ENCODE measurements at regions not wholly inside any gene's neighbourhood (a gene's known extent, or its start where the extent isn't known, plus 50 kb on each side); places are given as distances from the start of the nearest gene placed in this dataset.

- H3K9me3 ChIP-seq (ENCODE audit: low read depth, low read length, poor library complexity, severe bottlenecking), result no peaks in the 10 kb centered on the region
- H3K4me3 ChIP-seq (ENCODE audit: low read depth, low read length, poor library complexity, severe bottlenecking), result no peak overlapping the region
- no peak overlapping the region for H3K27ac ChIP-seq (ENCODE audit: low read depth, low read length, poor library complexity, severe bottlenecking)
- intact Hi-C loops (cut with micrococcal nuclease; ENCODE audit: unreplicated experiment), result no loop called here
- H3K27me3 ChIP-seq (replicated peaks; ENCODE audit: insufficient read depth, low read depth, low read length, poor library complexity), result no peaks in the 10 kb centered on the region
- TF ChIP-seq EZH2 (IDR thresholded peaks at IDR 0.05; ENCODE audit: borderline replicate concordance, low read depth, low read length, poor library complexity, severe bottlenecking), result no peak
- no peak for TF ChIP-seq CTCF (conservative IDR thresholded peaks at IDR 0.05; ENCODE audit: low read depth, low read length)
- no peaks in the 10 kb centered on the region for H3K36me3 ChIP-seq (ENCODE audit: insufficient read depth, low read length, poor library complexity, severe bottlenecking)
- no TSS peak for BruUV-seq (replicated peaks)
- H3K4me1 ChIP-seq (ENCODE audit: insufficient read depth, low read length, poor library complexity, severe bottlenecking), result no peaks in the 10 kb centered on the region
- ChIA-PET POLR2A (ENCODE audit: low non-redundant PET) (no interaction called here), CTCF (no interaction called here)
- no peak for DNase-seq (ENCODE audit: low spot score)
Observed at GRCh38 chr2:7915302-7916091, 766.4 kb upstream of the ID2 start.

GRCh38 chr2:7916670-7917069 lies 765.2 kb upstream of the ID2 start:
- Histone ChIP-seq H3K4me3 (ENCODE audit: low read depth, low read length, poor library complexity, severe bottlenecking) (no peak overlapping the region), H3K4me1 (ENCODE audit: insufficient read depth, low read length, poor library complexity, severe bottlenecking) (no peaks in the 10 kb centered on the region), H3K27ac (ENCODE audit: low read depth, low read length, poor library complexity, severe bottlenecking) (no peak overlapping the region), H3K36me3 (ENCODE audit: insufficient read depth, low read length, poor library complexity, severe bottlenecking) (no peaks in the 10 kb centered on the region), H3K9me3 (ENCODE audit: low read depth, low read length, poor library complexity, severe bottlenecking) (no peaks in the 10 kb centered on the region), H3K27me3 (replicated peaks; ENCODE audit: insufficient read depth, low read depth, low read length, poor library complexity) (no peaks in the 10 kb centered on the region)
- no peak for TF ChIP-seq CTCF (conservative IDR thresholded peaks at IDR 0.05; ENCODE audit: low read depth, low read length)
- TF ChIP-seq EZH2 (IDR thresholded peaks at IDR 0.05; ENCODE audit: borderline replicate concordance, low read depth, low read length, poor library complexity, severe bottlenecking), result no peak
- DNase-seq (ENCODE audit: low spot score), result no peak
- intact Hi-C loops (cut with micrococcal nuclease; ENCODE audit: unreplicated experiment), result no loop called here
- ChIA-PET CTCF (no interaction called here), POLR2A (ENCODE audit: low non-redundant PET) (no interaction called here)
- no TSS peak for BruUV-seq (replicated peaks)

GRCh38 chr2:7919510-7919909 lies 762.3 kb upstream of the ID2 start:
- POLR2A ChIA-PET (ENCODE audit: low non-redundant PET), result no interaction called here

More at GRCh38 chr2:7919510-7919909, 762.3 kb upstream of the ID2 start:
- CTCF ChIA-PET, result no interaction called here
- Histone ChIP-seq H3K27ac (ENCODE audit: low read depth, low read length, poor library complexity, severe bottlenecking) (no peak overlapping the region), H3K4me1 (ENCODE audit: insufficient read depth, low read length, poor library complexity, severe bottlenecking) (no peaks in the 10 kb centered on the region), H3K36me3 (ENCODE audit: insufficient read depth, low read length, poor library complexity, severe bottlenecking) (no peaks in the 10 kb centered on the region), H3K9me3 (ENCODE audit: low read depth, low read length, poor library complexity, severe bottlenecking) (no peaks in the 10 kb centered on the region), H3K27me3 (replicated peaks; ENCODE audit: insufficient read depth, low read depth, low read length, poor library complexity) (no peaks in the 10 kb centered on the region), H3K4me3 (ENCODE audit: low read depth, low read length, poor library complexity, severe bottlenecking) (no peak overlapping the region)
- BruUV-seq (replicated peaks), result no TSS peak
- intact Hi-C loops (cut with micrococcal nuclease; ENCODE audit: unreplicated experiment), result no loop called here
- no peak for TF ChIP-seq CTCF (conservative IDR thresholded peaks at IDR 0.05; ENCODE audit: low read depth, low read length)
- TF ChIP-seq EZH2 (IDR thresholded peaks at IDR 0.05; ENCODE audit: borderline replicate concordance, low read depth, low read length, poor library complexity, severe bottlenecking), result no peak
- DNase-seq (ENCODE audit: low spot score), result no peak
